ENCODE measurements at regions not wholly inside any gene's neighbourhood (a gene's known extent, or its start where the extent isn't known, plus 50 kb on each side); places are given as distances from the start of the nearest gene placed in this dataset.

GRCh38 chr7:19920705-19921104, 147.3 kb upstream of the TMEM196 start:
- TF ChIP-seq CTCF (IDR thresholded peaks at IDR 0.05; ENCODE audit: low read depth, low read length), result no peak
- TF ChIP-seq EZH2phosphoT487 (IDR thresholded peaks at IDR 0.05; ENCODE audit: low read depth), result no peak

Measured in OCI-LY3 (cell line).